Activated T-cell treated with anti-CD3 and anti-CD28 coated beads, Interleukin-2, amount 50 U/mL, for 4 hours (primary cell): ENCODE measurements at regions not wholly inside any gene's neighbourhood (a gene's known extent, or its start where the extent isn't known, plus 50 kb on each side); places are given as distances from the start of the nearest gene placed in this dataset.
"Not testable (repeated sequence)": the region's sequence is repeated elsewhere in the genome, so short reads cannot be mapped to it uniquely, and the experiment has no call there.

ENCODE experiments used
- ATAC-seq, 2 donors: fragments of 200-7000 bp; cut with Tn5 transposase; one replicate each; pipeline ENCODE4 v1.10.0; 2021
- DNase-seq: peaks from one replicate; pipeline ENCODE4 v3.0.0-alpha.2; 2020
- H3K27me3 Mint-ChIP-seq: one replicate; pipeline ENCODE4 v1.8.0; 2021; ENCODE audit warnings: low read depth, mixed read lengths
- H3K36me3 Mint-ChIP-seq: one replicate; pipeline ENCODE4 v1.8.0; 2022; ENCODE audit warnings: mixed read lengths; ENCODE audit not compliant: insufficient read depth
- H3K4me1 Mint-ChIP-seq: one replicate; pipeline ENCODE4 v1.8.0; 2021; ENCODE audit warnings: low read depth, mixed read lengths
- H3K4me3 Mint-ChIP-seq: one replicate; pipeline ENCODE4 v1.8.0; 2021; ENCODE audit warnings: mild to moderate bottlenecking, moderate library complexity, mixed read lengths
- H3K9me3 Mint-ChIP-seq: one replicate; pipeline ENCODE4 v1.8.0; 2021; ENCODE audit warnings: mixed read lengths

GRCh38 chr1:180749-181205 is 270.7 kb downstream of the OR4F29 start:
- not testable (repeated sequence) for DNase-seq, H3K4me3 Mint-ChIP-seq, ATAC-seq, H3K27me3 Mint-ChIP-seq, H3K4me1 Mint-ChIP-seq, H3K36me3 Mint-ChIP-seq, H3K9me3 Mint-ChIP-seq

- H3K9me3 Mint-ChIP-seq, DNase-seq, H3K4me1 Mint-ChIP-seq, H3K27me3 Mint-ChIP-seq, ATAC-seq, H3K36me3 Mint-ChIP-seq, H3K4me3 Mint-ChIP-seq: not testable (repeated sequence)
Measured at GRCh38 chr1:138842-139241, 312.6 kb downstream of the OR4F29 start.

GRCh38 chr1:137664-138063 is 313.8 kb downstream of the OR4F29 start:
- DNase-seq, H3K27me3 Mint-ChIP-seq, H3K4me1 Mint-ChIP-seq, H3K36me3 Mint-ChIP-seq, H3K9me3 Mint-ChIP-seq, ATAC-seq, H3K4me3 Mint-ChIP-seq: not testable (repeated sequence)

DNA sequence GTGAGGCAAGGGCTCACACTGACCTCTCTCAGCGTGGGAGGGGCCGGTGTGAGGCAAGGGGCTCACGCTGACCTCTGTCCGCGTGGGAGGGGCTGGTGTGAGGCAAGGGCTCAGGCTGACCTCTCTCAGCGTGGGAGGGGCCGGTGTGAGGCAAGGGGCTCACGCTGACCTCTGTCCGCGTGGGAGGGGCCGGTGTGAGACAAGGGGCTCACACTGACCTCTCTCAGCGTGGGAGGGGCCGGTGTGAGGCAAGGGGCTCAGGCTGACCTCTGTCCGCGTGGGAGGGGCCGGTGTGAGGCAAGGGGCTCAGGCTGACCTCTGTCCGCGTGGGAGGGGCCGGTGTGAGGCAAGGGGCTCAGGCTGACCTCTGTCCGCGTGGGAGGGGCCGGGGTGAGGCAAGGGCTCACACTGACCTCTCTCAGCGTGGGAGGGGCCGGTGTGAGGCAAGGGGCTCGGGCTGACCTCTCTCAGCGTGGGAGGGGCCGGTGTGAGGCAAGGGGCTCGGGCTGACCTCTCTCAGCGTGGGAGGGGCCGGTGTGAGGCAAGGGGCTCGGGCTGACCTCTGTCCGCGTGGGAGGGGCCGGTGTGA is 315.0 kb downstream of the OR4F29 start:
- ATAC-seq, DNase-seq, H3K27me3 Mint-ChIP-seq, H3K4me1 Mint-ChIP-seq, H3K36me3 Mint-ChIP-seq, H3K4me3 Mint-ChIP-seq, H3K9me3 Mint-ChIP-seq: not testable (repeated sequence)

GRCh38 chr1:134936-135335 is 316.5 kb downstream of the OR4F29 start:
- not testable (repeated sequence) for H3K36me3 Mint-ChIP-seq, H3K4me3 Mint-ChIP-seq, ATAC-seq, H3K27me3 Mint-ChIP-seq, H3K9me3 Mint-ChIP-seq, DNase-seq, H3K4me1 Mint-ChIP-seq

- not testable (repeated sequence) for H3K4me1 Mint-ChIP-seq, DNase-seq, H3K36me3 Mint-ChIP-seq, ATAC-seq, H3K4me3 Mint-ChIP-seq, H3K9me3 Mint-ChIP-seq, H3K27me3 Mint-ChIP-seq
Measured at GRCh38 chr1:118440-118839, 333.0 kb downstream of the OR4F29 start.

DNA sequence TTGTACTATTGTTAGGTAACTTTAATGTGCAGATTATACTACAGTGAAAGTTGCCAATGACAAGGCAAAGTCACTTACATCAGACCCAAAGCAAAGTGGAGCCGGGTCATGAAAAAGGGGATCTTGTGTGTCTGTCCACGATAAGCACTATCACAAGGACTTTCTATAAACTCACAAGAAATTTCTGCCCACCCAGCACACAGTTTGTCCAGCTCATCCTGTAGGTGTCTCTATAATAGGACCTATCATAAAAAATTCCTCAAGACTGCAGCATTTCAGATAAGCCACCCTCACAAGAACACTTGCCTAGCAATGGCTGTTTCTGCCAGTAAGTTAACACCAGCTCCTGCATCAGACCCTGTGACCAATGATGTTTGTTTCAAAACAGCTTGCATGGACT is 335.9 kb downstream of the OR4F29 start:
- H3K36me3 Mint-ChIP-seq, DNase-seq, ATAC-seq, H3K27me3 Mint-ChIP-seq, H3K4me3 Mint-ChIP-seq, H3K9me3 Mint-ChIP-seq, H3K4me1 Mint-ChIP-seq: not testable (repeated sequence)

DNA sequence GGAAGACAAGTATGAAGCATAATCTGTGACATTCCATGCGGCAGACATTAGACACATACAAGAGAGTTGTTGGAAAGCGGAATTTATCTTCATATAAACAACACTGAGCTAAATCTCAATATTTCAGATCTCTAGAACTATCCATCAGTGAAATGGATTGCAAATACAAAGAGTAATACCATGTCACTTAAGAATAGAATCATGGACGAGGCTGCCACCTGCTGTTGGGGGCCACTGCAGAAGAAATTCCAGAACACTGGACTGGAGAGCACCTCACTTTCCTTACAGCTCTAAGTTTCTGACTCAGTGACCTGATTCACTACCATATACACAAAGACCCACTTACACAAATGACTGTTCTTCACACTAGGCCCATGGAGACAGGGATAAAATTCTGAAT is 346.7 kb downstream of the OR4F29 start:
- not testable (repeated sequence) for ATAC-seq, H3K27me3 Mint-ChIP-seq, H3K9me3 Mint-ChIP-seq, H3K4me3 Mint-ChIP-seq, H3K36me3 Mint-ChIP-seq, DNase-seq, H3K4me1 Mint-ChIP-seq

GRCh38 chr1:99481-99880 is 352.0 kb downstream of the OR4F29 start:
- H3K36me3 Mint-ChIP-seq, ATAC-seq, H3K27me3 Mint-ChIP-seq, DNase-seq, H3K9me3 Mint-ChIP-seq, H3K4me3 Mint-ChIP-seq, H3K4me1 Mint-ChIP-seq: not testable (repeated sequence)

DNA sequence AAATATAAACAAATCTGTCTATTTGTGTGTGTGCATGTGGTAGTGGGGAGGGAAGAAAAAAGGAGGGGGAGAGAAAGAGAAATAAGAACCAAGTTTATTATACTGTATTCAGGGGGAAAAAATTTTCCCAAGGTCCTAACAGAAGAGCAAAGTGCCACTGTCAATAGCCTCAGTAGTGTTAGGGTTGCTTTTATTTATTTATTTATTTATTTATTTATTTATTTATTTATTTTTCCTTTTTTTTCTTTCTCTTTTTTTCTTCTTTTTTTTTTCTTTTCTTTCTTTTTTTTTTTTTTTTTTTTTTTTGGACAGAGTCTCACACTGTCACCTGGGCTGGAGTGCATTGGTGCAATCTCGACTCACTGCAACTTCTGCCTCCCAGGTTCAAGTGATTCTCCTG is 352.7 kb downstream of the OR4F29 start:
- H3K4me1 Mint-ChIP-seq, DNase-seq, H3K9me3 Mint-ChIP-seq, H3K27me3 Mint-ChIP-seq, H3K4me3 Mint-ChIP-seq, ATAC-seq, H3K36me3 Mint-ChIP-seq: not testable (repeated sequence)

- H3K4me3 Mint-ChIP-seq, H3K36me3 Mint-ChIP-seq, H3K27me3 Mint-ChIP-seq: not testable (repeated sequence)
Measured at GRCh38 chr1:91279-91678, 360.2 kb downstream of the OR4F29 start.

GRCh38 chr1:88110-88509 is 363.4 kb downstream of the OR4F29 start:
- not testable (repeated sequence) for H3K9me3 Mint-ChIP-seq, H3K4me1 Mint-ChIP-seq, H3K36me3 Mint-ChIP-seq, ATAC-seq, H3K27me3 Mint-ChIP-seq, H3K4me3 Mint-ChIP-seq, DNase-seq

More at GRCh38 chr1:91279-91678, 360.2 kb downstream of the OR4F29 start:
- H3K4me1 Mint-ChIP-seq, H3K9me3 Mint-ChIP-seq, DNase-seq, ATAC-seq: not testable (repeated sequence)

DNA sequence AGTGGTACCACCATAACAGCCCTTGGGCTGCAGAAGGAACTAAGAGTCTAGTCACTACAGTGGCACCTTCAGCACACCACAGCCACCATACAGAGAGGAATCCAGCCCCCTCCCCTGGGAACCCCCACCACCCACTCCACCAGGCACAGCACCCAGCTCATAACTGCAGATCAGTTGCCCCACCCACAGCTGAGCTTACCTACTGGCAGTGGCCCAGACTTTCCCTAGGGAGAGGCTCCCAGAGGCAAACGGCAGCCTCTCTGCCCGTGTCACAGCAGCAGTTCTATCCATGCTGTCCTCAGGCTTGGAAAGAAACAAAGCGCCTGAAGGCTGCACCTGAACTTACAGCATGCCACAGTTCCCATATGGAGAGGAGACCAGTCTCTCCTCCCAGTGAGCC is 372.3 kb downstream of the OR4F29 start:
- H3K9me3 Mint-ChIP-seq, H3K4me3 Mint-ChIP-seq, H3K36me3 Mint-ChIP-seq, DNase-seq, H3K4me1 Mint-ChIP-seq, H3K27me3 Mint-ChIP-seq, ATAC-seq: not testable (repeated sequence)

GRCh38 chr1:65119-65518 is 386.4 kb downstream of the OR4F29 start, which contains the start of gene OR4F5:
Gene OR4F5, plus strand, starts transcription at chr1:65419.
- not testable (repeated sequence) for H3K9me3 Mint-ChIP-seq, H3K4me1 Mint-ChIP-seq, DNase-seq, H3K36me3 Mint-ChIP-seq, ATAC-seq, H3K27me3 Mint-ChIP-seq, H3K4me3 Mint-ChIP-seq

- not testable (repeated sequence) for H3K9me3 Mint-ChIP-seq, H3K27me3 Mint-ChIP-seq, H3K36me3 Mint-ChIP-seq, H3K4me3 Mint-ChIP-seq, ATAC-seq, H3K4me1 Mint-ChIP-seq, DNase-seq
Measured at GRCh38 chr1:56014-56531, 395.4 kb downstream of the OR4F29 start.
